GM18519 (cell line): ENCODE measurements at regions not wholly inside any gene's neighbourhood (a gene's known extent, or its start where the extent isn't known, plus 50 kb on each side); places are given as distances from the start of the nearest gene placed in this dataset.

Experiments used
- ATAC-seq: cut with Tn5 transposase; IDR thresholded peaks from one replicate; pipeline ENCODE4 v1.9.1; 2021; ENCODE audit warnings: mild to moderate bottlenecking, moderate library complexity; ENCODE audit not compliant: unreplicated experiment, low FRiP score

DNA sequence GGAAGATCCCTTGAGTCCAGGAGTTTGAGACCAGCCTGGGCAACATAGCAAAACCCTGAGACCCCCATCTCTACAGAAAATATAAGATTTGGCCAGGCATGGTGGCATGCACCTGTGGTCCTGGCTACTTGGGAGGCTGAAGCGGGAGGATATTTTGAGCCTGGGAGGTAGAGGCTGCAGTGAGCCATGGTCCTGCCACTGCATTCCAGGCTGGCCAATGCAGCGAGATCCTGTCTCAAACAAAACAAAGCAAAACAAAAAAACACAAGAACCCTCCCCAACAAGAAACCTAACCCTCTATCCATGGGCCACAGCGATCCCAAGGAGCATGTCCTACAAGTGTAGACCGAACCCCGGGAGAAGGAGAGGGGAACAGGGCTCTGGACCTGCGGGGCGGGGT is 133.3 kb downstream of the MGAT5B start:
- ATAC-seq = no peak

DNA sequence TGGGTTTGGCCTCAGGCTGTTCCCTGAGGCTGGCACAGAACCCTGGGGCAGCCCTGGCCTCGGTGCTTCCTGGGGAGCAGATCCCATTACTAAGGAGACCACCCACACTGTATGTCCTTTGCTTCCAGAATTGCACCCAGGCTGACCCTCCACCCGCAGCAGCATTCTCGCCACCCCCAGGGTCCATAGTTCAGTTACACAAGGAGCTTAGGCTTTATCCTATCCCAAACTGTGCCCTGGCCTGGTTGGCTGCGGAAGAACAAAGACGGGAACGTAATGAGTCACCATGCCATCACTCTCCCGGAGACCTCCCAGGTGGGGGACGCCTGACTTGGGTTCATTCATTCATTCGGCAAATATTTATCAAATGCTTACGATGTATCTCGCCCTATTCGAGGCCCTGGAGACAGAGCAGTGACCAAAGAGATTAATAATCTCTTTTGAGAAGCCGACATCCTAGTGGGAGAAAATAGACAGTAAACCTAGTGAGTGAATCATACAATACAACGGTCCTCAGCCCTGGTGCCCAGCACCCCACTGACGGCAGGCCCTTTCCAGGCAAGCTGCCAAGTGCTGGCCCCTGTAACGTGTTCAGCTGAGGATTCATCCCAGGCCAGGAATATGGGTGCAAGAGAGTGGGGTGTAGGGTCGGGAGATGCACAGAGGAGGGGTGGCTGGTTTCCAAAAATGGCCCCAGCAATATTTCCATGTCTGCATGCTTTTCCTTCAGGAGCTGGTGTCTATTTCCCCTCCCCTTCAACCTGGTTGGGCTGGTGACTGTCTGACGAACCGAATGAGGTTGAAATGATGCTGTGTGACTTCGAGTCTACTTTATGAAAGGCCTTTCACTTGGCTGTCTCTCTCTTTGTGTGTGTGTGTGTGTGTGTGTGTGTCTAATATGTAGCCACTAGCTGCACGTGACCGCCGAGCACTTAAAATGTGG is 134.2 kb downstream of the MGAT5B start:
- no peak for ATAC-seq

DNA sequence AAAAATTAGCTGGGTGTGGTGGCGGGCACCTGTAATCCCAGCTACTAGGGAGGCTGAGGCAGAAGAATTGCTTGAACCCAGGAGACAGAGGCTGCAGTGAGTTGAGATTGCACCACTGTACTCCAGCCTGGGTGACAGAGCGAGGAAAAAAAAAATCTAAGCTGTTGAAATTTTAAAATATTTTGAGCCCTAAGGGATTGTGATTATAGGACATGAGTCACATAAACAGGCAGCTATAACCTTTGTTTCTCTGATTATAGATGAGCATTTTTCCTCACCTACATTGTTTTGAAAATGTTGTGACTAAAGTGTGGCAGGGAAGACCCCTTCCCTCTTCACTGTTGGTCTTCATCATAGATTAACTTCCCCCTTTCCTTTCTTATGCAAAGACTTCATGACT is 135.5 kb downstream of the MGAT5B start:
- no peak for ATAC-seq

DNA sequence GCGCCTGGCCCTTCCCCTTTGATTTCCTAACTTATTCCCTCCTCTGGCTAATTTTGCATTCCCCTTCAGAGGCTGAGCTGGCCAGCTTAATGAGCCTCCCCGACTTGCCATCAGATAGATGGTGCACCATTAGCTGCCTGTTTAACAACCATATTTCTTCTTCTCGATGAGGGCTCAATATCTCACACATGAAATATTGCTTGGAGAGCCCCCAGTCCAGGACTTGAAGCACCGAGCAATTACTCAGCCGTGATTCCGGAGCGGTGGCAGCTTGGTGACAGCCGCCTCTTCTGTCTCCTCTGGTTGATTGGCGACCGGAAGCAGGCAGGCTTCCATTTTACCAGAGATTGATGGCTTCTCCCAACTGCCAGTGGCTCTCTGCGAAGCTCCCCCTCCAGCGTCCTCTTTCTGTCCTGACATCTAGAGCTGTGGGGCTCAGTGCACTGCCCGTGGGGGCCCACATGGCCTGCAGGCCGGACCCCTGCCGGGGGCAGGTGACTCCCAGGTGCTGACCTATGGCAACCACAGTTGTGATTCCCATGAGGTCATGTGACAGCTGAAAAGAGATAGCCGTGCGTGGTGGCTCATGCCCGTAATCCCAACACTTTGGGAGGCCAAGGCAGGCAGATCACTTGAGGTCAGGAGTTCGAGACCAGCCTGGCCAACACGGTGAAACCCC is 133.7 kb upstream of the SEC14L1 start:
- no peak for ATAC-seq

DNA sequence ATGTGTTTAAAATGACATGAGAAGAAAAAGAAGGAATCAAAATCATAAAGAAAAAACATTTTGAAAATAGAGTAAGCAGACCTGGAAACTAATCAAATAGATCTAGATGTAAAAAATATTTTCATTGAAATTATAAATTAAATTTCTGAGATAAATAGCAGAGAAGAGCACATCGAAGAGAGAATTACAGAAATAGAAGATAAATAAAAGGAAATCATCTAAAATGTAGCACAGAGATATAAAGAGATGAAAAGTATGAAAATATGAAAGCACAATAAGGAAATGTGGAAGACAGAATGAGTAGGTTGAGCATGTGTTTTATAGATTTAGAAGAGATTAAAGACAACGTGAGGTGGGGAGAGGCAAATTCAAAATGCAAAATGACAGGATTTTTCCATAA is 130.9 kb upstream of the SEC14L1 start:
- no peak for ATAC-seq

DNA sequence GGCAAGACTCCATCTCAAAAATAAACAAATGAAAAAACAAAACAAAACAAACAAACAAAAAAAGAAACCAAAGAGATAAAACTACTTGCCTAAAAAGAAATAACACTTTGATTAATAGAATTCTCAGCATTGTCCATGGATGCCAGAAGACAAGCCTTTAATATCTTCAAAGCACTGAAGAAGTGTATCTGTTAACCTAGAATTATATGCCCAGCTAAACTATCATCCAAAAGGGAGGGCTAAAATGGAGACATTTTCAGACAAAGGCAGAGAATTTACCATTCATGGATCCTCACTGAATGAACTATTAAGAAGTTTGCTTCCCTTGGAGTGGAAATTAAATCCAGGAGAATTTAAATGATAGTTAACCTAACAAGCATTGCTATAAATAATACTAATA is 130.1 kb upstream of the SEC14L1 start:
- no peak for ATAC-seq

DNA sequence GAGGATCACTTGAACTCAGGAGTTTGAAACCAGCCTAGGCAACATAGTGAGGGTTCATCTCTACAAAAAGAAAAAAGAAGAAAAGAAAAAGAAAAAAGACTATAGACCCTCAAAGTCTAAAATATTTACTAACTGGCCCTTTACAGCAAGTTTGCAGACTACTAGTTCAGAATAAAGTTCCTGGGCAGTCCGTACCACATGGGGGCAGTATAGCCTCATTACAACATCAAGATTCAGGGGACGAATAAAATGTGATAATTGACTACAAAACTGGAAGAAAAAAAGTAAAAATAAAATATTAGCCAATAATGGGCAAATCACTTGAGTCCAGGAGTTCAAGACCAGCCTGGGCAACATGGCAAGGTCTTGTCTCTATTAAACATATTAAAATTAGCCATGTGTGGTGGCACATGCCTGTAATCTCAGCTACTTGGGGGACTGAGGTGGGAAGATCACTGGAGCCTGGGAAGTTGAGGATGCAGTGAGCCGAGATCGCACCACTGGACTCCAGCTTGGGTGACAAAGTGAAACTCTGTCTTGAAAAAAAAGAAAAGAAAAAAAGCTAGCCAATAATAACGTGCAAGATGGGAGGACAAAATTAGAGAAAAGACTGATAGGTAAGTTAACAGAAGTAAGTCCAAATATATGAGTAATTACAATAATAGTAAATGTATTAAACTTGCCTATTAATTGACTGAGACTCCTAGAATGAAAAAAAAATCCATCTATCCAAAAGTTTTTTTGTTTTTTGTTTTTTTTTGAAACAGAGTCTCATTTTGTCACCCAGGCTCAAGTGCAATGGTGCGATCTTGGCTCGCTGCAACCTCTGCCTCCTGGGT is 129.4 kb upstream of the SEC14L1 start:
- no peak for ATAC-seq

DNA sequence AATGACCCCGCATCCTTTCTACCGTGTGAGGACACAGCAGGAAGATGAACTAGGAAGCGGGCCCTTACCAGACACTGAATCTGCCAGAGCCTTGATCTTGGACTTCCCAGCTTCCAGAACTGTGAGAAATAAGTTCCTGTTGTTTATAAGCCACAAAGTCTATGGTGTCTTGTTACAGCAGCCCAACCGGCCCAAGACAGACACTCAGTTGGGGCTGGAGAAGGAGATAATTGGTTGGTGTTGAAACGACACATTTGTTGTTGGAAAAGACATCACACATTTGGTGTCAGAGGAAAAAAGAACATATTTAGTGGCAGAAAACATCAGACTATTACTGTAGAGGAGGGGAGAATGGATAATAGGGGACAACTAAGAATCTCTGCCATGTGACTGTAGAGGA is 122.3 kb upstream of the SEC14L1 start:
- no peak for ATAC-seq

DNA sequence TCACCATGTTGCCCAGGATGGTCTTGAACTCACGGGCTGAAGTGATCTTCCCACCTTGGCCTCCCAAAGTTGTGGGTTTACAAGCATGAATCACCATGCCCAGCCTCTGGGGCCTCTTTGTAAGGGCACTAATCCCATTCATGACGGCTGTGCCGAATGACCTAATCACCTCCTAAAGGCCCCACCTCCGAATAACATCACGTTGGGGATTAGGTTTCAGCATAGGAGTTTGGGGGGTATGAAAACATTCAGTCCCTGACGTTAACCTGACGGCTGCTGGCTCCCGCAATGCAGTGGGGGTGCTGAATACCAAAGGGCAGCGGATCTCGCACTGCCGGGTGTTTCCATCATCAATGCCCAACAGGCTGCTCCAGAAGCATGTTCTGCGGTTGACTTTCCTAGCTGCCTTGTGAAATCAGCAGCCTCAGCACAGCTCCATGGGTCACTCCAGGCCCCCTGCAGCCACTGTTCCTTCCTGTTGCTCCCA is 120.8 kb upstream of the SEC14L1 start:
- ATAC-seq = no peak

DNA sequence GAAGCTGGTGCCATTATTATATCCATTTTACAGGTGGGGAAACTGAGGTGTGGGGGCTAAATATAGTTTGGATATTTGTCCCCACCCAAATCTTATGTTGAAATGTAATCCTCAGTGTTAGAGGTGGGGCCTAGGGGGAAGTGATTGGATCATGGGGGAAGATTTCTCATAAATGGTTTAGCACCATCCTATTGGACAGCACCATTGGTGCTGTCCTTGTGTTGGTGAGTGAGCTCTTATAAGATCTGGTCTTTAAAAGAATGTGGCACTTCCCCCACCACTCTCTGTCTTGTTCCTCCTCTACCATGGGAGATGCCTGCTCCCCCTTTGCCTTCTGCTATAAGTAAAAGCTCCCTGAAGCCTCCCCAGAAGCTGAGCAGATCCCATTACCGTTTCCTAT is 119.8 kb upstream of the SEC14L1 start:
- ATAC-seq = no peak

DNA sequence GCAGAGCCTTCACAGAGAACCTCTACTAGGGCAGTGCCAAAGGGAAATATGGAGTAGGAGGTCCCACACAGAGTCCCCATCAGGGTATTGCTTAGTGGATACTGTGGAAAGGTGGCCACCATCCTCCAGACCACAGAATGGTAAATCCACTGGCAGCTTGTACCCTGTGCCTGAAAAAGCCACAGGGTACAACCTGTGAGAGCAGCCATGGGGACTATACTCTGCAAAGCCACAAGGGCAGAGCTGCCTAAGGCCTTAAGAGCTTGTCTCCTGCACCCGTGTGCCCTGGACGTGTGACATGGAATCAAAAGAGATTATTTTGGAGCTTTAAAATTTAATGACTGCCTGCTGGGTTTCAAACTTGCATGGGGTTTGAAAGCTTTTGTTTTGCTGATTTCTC is 118.0 kb upstream of the SEC14L1 start:
- ATAC-seq = no peak

DNA sequence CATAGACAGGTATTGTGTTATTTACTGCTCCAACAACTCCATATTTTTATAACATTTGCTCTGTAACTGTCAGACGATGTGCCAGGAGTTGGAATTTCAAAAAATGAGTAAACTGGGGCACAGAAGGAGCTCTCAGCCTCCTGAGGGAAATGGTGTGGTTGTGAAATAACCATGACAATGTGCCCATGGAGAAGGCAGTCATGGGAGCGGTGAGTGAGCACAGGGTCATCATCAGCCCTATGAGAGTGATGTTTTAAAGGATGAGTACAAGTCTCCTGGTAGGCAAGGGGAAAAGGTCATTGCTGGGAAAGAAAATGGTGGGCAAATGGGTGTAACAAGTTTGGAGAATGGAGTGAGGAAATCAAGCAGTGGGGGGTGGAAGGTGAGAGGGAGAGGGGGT is 115.0 kb upstream of the SEC14L1 start:
- no peak for ATAC-seq

DNA sequence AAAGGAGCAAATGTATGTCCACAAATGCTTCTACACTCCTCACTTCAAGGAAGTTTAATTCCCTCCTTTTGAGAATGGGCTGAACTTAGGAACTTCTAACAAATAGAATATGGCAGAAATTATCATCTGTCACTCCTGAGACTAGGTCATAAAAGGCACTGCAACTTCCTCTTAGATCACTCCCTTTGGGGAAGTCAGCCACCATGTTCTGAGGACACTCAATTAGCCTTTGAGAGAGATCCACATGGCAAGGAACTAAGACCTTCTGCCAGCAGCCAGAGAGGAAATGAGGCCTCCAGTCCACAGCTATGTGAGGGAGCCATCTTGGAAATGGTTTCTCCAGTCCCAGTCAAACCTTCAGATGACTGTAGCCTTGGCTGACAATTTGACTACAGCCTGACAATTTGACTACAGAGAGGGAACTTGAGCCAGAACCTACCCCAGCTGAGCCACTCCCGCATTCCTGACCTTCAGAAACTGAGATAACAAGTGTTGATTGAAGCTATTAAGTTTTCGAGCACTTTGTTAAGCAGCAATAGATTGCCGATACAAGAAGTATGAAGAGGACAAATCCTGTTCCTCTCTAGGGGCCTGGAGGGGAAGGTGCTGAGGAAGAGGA is 113.4 kb upstream of the SEC14L1 start:
- no peak for ATAC-seq

DNA sequence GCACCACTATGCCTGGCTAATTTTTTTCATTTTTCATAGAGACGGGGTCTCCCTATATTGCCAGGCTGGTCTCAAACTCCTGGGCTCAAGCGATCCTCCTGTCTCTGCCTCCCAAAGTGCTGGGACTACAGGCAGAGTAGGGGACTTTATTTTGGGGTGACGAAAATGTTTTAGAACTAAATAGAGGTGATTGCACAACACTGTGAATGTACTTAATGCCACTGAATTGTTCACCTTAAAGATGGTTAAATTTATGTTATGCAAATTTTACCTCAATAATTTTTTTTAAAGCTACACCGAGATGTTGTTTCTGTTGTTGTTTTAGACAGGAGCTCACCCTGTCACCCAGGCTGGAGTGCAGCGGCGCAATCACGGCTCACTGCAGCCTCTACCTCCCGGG is 111.9 kb upstream of the SEC14L1 start:
- ATAC-seq = no peak

DNA sequence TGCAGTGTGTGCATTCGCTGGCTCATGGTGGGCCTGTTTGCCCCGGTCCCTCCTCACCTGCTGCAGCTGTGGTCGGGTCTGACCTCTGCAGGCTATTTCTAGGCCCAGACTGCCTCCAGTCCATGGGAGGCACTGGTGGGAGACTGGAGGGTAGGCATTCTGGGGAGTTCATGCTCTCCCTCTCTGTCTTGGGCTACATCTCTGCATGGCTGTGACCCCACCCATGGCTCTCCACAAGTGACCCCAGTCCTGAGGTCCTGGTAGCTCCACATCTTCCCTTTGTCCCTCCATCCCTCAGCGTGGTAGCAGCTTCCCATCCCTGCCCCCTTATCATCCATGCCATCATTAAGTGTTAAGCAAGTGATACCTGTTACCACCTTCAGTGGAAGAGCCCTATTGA is 107.8 kb upstream of the SEC14L1 start:
- ATAC-seq = no peak

DNA sequence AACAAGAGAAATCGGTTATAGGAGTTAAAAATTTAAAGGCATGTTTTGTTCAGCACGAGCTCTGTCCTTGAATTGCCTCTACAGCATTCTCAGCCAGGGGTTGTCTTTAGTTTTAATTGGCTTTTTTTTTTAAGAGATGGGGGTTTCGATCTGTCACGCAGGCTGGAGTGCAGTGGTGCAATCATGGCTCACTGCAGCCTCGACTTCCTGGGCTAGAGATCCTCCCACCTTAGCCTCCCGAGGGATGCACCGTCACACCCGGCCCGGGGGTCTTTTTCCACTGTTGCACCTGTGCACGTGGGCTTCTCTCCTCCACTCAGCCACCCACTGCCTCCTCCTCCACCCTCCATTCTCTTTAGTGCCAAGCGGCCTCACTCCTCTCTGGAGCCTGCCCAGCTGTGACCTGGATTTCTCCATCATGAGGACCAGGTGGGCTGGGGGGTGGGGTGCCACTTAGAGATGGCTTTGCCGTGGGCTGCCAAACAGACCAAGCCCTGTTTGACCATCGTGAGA is 106.8 kb upstream of the SEC14L1 start:
- ATAC-seq = no peak

DNA sequence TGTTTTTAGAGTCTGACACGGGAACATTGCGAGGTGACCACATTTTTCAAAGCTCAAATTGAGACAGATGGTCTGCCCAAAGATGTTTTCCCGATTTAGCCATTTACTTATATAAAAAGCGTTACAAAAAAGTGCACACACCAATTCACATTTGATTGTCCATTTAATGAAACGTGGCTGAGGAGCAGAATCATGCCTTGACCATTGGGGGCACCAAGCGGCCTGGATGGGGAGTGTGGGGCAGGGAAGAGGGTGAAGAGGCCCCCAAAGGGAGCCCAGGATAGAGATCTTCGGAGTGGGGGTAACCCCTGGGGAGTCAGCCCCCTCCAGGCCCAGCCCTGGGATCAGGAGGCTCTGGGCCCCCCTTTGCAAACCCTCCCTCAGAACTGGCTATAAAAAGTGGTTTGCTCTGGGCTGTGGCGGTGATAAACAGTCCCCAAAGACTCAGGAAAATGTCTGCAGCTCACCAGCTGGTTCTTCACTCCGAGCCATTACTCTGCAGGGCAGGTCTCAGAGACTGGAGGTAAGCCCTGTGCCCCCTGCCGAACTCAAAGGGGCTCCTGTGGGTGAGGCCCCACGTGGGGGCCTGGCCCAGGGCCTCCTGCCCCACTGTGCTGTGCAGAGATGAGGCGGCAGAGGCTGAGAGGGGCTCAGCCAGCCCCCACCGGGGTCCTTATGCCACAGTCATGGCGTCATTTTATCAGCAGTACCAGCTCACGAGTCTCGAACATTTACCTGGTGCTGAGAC is 105.9 kb upstream of the SEC14L1 start:
- no peak for ATAC-seq

DNA sequence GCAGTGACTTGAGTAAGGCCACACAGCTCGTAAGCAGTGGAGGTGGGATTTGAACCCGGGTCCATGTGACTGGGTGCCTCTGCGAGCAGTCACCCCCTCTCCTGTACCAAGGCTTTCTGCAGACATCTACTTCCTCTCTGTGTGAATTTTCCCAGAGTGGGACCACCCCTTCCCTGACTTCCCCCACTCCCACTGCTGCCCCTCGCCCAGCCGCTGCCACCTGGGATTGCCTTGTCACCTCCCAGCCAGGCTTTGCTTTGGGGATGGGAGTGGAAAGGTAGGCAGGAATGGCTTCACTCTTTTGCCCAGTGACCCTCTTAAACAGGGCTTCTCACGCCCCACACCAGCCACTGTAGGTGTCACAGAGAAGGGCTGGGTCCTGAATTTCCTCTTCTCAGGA is 105.2 kb upstream of the SEC14L1 start:
- ATAC-seq = no peak

DNA sequence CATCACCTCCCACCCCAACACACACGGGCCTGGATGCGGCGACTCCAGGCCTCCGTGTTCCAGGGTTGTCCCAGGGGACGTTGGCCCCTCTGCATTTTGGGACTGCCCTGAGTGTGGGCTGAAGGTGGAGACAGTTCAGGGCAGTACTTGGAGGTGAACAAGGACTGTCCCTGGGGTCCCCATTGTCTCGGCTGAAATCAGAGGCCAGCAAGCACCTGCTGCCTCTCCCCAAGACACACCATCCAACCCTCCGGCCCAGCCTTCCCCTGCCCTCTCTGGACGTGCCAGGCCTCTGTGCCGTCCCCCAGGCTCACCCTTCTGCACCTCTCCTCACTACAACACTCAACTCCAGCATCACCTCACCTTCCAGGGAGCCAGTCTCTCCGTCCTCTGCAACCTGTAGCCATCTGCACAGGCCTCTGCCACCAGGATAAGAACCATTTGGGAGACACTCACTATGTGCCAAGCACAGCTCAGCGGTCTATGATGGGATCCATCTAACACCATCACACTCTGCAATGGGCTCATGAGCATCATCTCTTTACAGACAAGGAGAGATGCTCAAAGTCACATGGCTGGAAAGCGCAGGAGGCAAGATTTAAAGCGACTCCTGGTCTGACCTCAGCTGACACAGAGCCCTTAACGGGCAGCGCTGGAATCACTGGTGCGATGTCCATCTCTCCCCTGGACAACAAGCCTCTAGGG is 104.5 kb upstream of the SEC14L1 start:
- ATAC-seq = no peak
